IMR-90 (cell line): ENCODE measurements at regions not wholly inside any gene's neighbourhood (a gene's known extent, or its start where the extent isn't known, plus 50 kb on each side); places are given as distances from the start of the nearest gene placed in this dataset.

Source experiments
- ATAC-seq: fragments of 200-7000 bp; cut with Tn5 transposase; 2 replicates; pipeline ENCODE4 v1.9.1; 2020; ENCODE audit warnings: low read depth, mild to moderate bottlenecking, moderate library complexity
- BruUV-seq: library from RNA; stranded (reverse); fragments of 400-500 nt; replicated peaks from 2 replicates; lab custom pipeline; 2021; lab: Mats Ljungman, UMichigan
- CTCF ChIA-PET: fragments of 300-600 bp; formaldehyde crosslinking; extraction: SDS; loops from one replicate; lab custom pipeline; 2021; ENCODE audit warnings: antibody characterized with exemption; lab: Yijun Ruan, JAX
- POLR2A ChIA-PET: fragments of 300-600 bp; sonication (Branson Sonifier 250); formaldehyde crosslinking; loops from one replicate; lab custom pipeline; 2022; ENCODE audit warnings: antibody characterized with exemption; ENCODE audit not compliant: unreplicated experiment; lab: Charles Lee
- DNase-seq: peaks from one replicate; pipeline ENCODE4 v3.0.0; 2013
- H2AFZ ChIP-seq: replicated peaks from 2 replicates; pipeline ENCODE3; 2013; ENCODE audit warnings: low read length, mild to moderate bottlenecking; ENCODE audit not compliant: poor library complexity
- H2AK5ac ChIP-seq: 2 replicates; pipeline ENCODE4 v1.6.1; 2013; ENCODE audit warnings: low read depth, low read length, inconsistent platforms
- H2AK9ac ChIP-seq: replicated peaks from 2 replicates; pipeline ENCODE3; 2013; ENCODE audit warnings: mild to moderate bottlenecking, low read depth, low read length, moderate library complexity; ENCODE audit not compliant: poor library complexity
- H2BK120ac ChIP-seq: 2 replicates; pipeline ENCODE4 v1.6.1; 2013; ENCODE audit warnings: low read depth, low read length, inconsistent platforms
- H2BK15ac ChIP-seq: 3 replicates; pipeline ENCODE4 v1.6.1; 2013; ENCODE audit warnings: low read depth, low read length, inconsistent platforms
- H2BK20ac ChIP-seq: 2 replicates; pipeline ENCODE4 v1.6.1; 2013; ENCODE audit warnings: low read depth, mild to moderate bottlenecking, inconsistent platforms, low read length, moderate library complexity
- H2BK5ac ChIP-seq: 2 replicates; pipeline ENCODE4 v1.6.1; 2013; ENCODE audit warnings: mild to moderate bottlenecking, low read depth, low read length, inconsistent platforms; ENCODE audit not compliant: poor library complexity, severe bottlenecking
- H3K14ac ChIP-seq: replicated peaks from 2 replicates; pipeline ENCODE4 v1.6.1; 2013; ENCODE audit warnings: low read depth, low read length, inconsistent platforms
- H3K18ac ChIP-seq: 2 replicates; pipeline ENCODE4 v1.6.1; 2013; ENCODE audit warnings: low read depth, low read length, control low read depth
- H3K23ac ChIP-seq: 2 replicates; pipeline ENCODE4 v1.6.1; 2013; ENCODE audit warnings: low read depth, low read length, inconsistent platforms
- H3K27ac ChIP-seq: 2 replicates; pipeline ENCODE4 v1.5.1; 2013; ENCODE audit warnings: mild to moderate bottlenecking, control low read depth, low read length; ENCODE audit not compliant: insufficient read depth
- H3K27me3 ChIP-seq: 2 replicates; pipeline ENCODE4 v1.6.1; 2013; ENCODE audit warnings: low read length; ENCODE audit not compliant: control insufficient read depth, insufficient read depth
- H3K36me3 ChIP-seq: 2 replicates; pipeline ENCODE4 v1.6.1; 2013; ENCODE audit warnings: low read length, mixed read lengths; ENCODE audit not compliant: control insufficient read depth, insufficient read depth
- H3K4ac ChIP-seq: 2 replicates; pipeline ENCODE4 v1.6.1; 2013; ENCODE audit warnings: low read depth, low read length, inconsistent platforms
- H3K4me1 ChIP-seq: 2 replicates; pipeline ENCODE4 v1.6.1; 2013; ENCODE audit warnings: low read length, mixed read lengths; ENCODE audit not compliant: control insufficient read depth, insufficient read depth
- H3K4me2 ChIP-seq: 2 replicates; pipeline ENCODE4 v1.6.1; 2013; ENCODE audit warnings: low read depth, mild to moderate bottlenecking, control low read depth, low read length, moderate library complexity
- H3K4me3 ChIP-seq: 2 replicates; pipeline ENCODE4 v1.5.1; 2013; ENCODE audit warnings: low read depth, mild to moderate bottlenecking, control low read depth, low read length, moderate library complexity; ENCODE audit not compliant: insufficient read depth
- H3K56ac ChIP-seq: 2 replicates; pipeline ENCODE4 v1.6.1; 2013; ENCODE audit warnings: low read length, inconsistent platforms; ENCODE audit not compliant: insufficient read depth; ENCODE audit errors: extremely low read depth
- H3K79me1 ChIP-seq, 2 experiments: 2 replicates each; pipeline ENCODE4 v1.6.1; 2013; ENCODE audit warnings: low read length in 2 of 2, inconsistent platforms in 1 of 2, low read depth in 1 of 2
- H3K9ac ChIP-seq: 2 replicates; pipeline ENCODE4 v1.6.1; 2013; ENCODE audit warnings: low read depth, low read length, control low read depth
- H3K9me1 ChIP-seq: 2 replicates; pipeline ENCODE4 v1.6.1; 2013; ENCODE audit warnings: low read length, inconsistent platforms; ENCODE audit not compliant: insufficient read depth
- H3K9me3 ChIP-seq: 2 replicates; pipeline ENCODE4 v1.6.1; 2013; ENCODE audit warnings: low read length; ENCODE audit not compliant: control insufficient read depth, insufficient read depth
- H4K20me1 ChIP-seq: 2 replicates; pipeline ENCODE4 v1.6.1; 2013; ENCODE audit warnings: low read length, inconsistent platforms; ENCODE audit not compliant: insufficient read depth
- H4K5ac ChIP-seq: 2 replicates; pipeline ENCODE4 v1.6.1; 2013; ENCODE audit warnings: mild to moderate bottlenecking, low read depth, low read length, control low read depth
- H4K8ac ChIP-seq, 2 experiments: 2 replicates each; pipeline ENCODE4 v1.6.1; 2013; ENCODE audit warnings: low read depth in 2 of 2, low read length in 2 of 2, control low read depth in 1 of 2, inconsistent platforms in 1 of 2
- H4K91ac ChIP-seq: 2 replicates; pipeline ENCODE4 v1.6.1; 2013; ENCODE audit warnings: low read depth, low read length, inconsistent platforms; ENCODE audit not compliant: insufficient read depth
- CHD1 ChIP-seq: IDR thresholded peaks from 2 replicates; pipeline ENCODE4 v1.6.1; 2012; ENCODE audit warnings: low read depth, low read length, improper control_type of control experiment
- FOS ChIP-seq: fragments of 150-350 bp; IDR thresholded peaks from 2 replicates; pipeline ENCODE4 v1.6.1; 2016; ENCODE audit warnings: low read depth, low read length
- MAZ ChIP-seq: IDR thresholded peaks from 2 replicates; pipeline ENCODE4 v1.6.1; 2012; ENCODE audit warnings: low read depth, mild to moderate bottlenecking, low read length, improper control_type of control experiment, moderate library complexity, borderline replicate concordance
- MXI1 ChIP-seq: IDR thresholded peaks from 2 replicates; pipeline ENCODE4 v1.6.1; 2012; ENCODE audit warnings: low read depth, mild to moderate bottlenecking, low read length, moderate library complexity, borderline replicate concordance
- WGBS, 2 experiments: methylation state at CpG; one replicate each; pipeline versions ENCODE4 v1.1.5 to v1.1.7; 2013; ENCODE audit warnings: missing lambda C conversion rate in 2 of 2; ENCODE audit not compliant: insufficient read length in 1 of 2; ENCODE audit errors: extremely low coverage in 2 of 2; 5-methylcytosine and 5-hydroxymethylcytosine counted together
- dilution Hi-C: fragments of 300-500 bp; cut with HindIII; formaldehyde crosslinking; loops from one replicate; pipeline ENCODE4 v1.14.3; 2018; ENCODE audit warnings: low sequenced_read_pairs; ENCODE audit not compliant: unreplicated experiment
- in situ Hi-C: fragments of 300-500 bp; cut with MboI; formaldehyde crosslinking; loops from 3 replicates; pipeline ENCODE4 v1.14.3; 2019; ENCODE audit warnings: low sequenced_read_pairs, inconsistent platforms, mixed read lengths
- intact Hi-C: fragments of 100-400 bp; cut with micrococcal nuclease; formaldehyde crosslinking; loops from 2 replicates; pipeline ENCODE4 v1.10.0; 2022

- Histone ChIP-seq H3K9me3 (peaks cover 2% of the 10 kb centered on the region), H3K4me1 (no peaks in the 10 kb centered on the region), H3K4me2 (no peak overlapping the region), H3K4me3 (no peak overlapping the region), H4K8ac (no peak overlapping the region), H3K56ac (no peak overlapping the region), H3K14ac (no peak overlapping the region), H3K79me1 (no peaks in the 10 kb centered on the region), H3K23ac (no peak overlapping the region), H3K36me3 (no peaks in the 10 kb centered on the region), H2BK120ac (no peak overlapping the region), H2BK5ac (no peak overlapping the region), H4K91ac (no peak overlapping the region), H4K5ac (no peak overlapping the region), H2AK9ac (no peak overlapping the region), H4K20me1 (no peaks in the 10 kb centered on the region), H3K27ac (no peak overlapping the region), H2AFZ (no peak overlapping the region), H3K4ac (no peak overlapping the region), H2BK15ac (no peak overlapping the region), H3K27me3 (no peaks in the 10 kb centered on the region), H2BK20ac (no peak overlapping the region), H3K9me1 (no peaks in the 10 kb centered on the region), H3K18ac (no peak overlapping the region), H2AK5ac (no peak overlapping the region), H3K9ac (no peak overlapping the region)
- POLR2A ChIA-PET = no interaction called here
- CTCF ChIA-PET = no interaction called here
- intact Hi-C loops = no loop called here
- no TSS peak for BruUV-seq
- WGBS, 2 experiments = no CpG with 5 or more reads among the region's 2 CpGs
- TF ChIP-seq CHD1 = no peak
- no peak for TF ChIP-seq MAZ
- TF ChIP-seq FOS = no peak
- no peak for TF ChIP-seq MXI1
- no peak for ATAC-seq
- in situ Hi-C loops = no loop called here
- dilution Hi-C loops = no loop called here
- DNase-seq = no peak
Observed at GRCh38 chr5:29337030-29337429, 1856.5 kb upstream of the CDH6 start.
